AG09319 (cell line): ENCODE measurements at regions not wholly inside any gene's neighbourhood (a gene's known extent, or its start where the extent isn't known, plus 50 kb on each side); places are given as distances from the start of the nearest gene placed in this dataset.

ENCODE experiments used
- DNase-seq: peaks from one replicate; pipeline ENCODE4 v3.0.0-alpha.2; 2010; ENCODE audit warnings: low read depth; ENCODE audit errors: extremely low read depth
- CTCF ChIP-seq: IDR thresholded peaks from 2 replicates; pipeline ENCODE4 v1.5.1; 2011; ENCODE audit warnings: low read depth, mild to moderate bottlenecking, inconsistent platforms, low read length, moderate library complexity

- no peak for DNase-seq
- TF ChIP-seq CTCF = no peak
Measured at GRCh38 chr12:89803412-89803811, 94.8 kb upstream of the ATP2B1 start.

GRCh38 chr12:89801284-89801683 is 92.6 kb upstream of the ATP2B1 start:
- no peak for TF ChIP-seq CTCF

GRCh38 chr12:89800435-89800834 is 91.8 kb upstream of the ATP2B1 start:
- no peak for TF ChIP-seq CTCF
- no peak for DNase-seq

More at GRCh38 chr12:89801284-89801683, 92.6 kb upstream of the ATP2B1 start:
- DNase-seq = no peak

GRCh38 chr12:89799316-89799715 is 90.7 kb upstream of the ATP2B1 start:
- no peak for TF ChIP-seq CTCF
- no peak for DNase-seq

GRCh38 chr12:89797436-89797835 is 88.8 kb upstream of the ATP2B1 start:
- DNase-seq = no peak
- TF ChIP-seq CTCF = no peak

- no peak for DNase-seq
- no peak for TF ChIP-seq CTCF
Measured at GRCh38 chr12:89796798-89797382, 88.3 kb upstream of the ATP2B1 start.

GRCh38 chr12:89793946-89794345 is 85.3 kb upstream of the ATP2B1 start:
- no peak for TF ChIP-seq CTCF
- no peak for DNase-seq
